AG09319 (cell line): ENCODE measurements at regions not wholly inside any gene's neighbourhood (a gene's known extent, or its start where the extent isn't known, plus 50 kb on each side); places are given as distances from the start of the nearest gene placed in this dataset.
"Not testable (repeated sequence)": the region's sequence is repeated elsewhere in the genome, so short reads cannot be mapped to it uniquely, and the experiment has no call there.

Experiments used
- DNase-seq: peaks from one replicate; pipeline ENCODE4 v3.0.0-alpha.2; 2010; ENCODE audit warnings: low read depth; ENCODE audit errors: extremely low read depth
- CTCF ChIP-seq: IDR thresholded peaks from 2 replicates; pipeline ENCODE4 v1.5.1; 2011; ENCODE audit warnings: low read depth, mild to moderate bottlenecking, inconsistent platforms, low read length, moderate library complexity

GRCh38 chr9:75683591-75683990, 206.9 kb upstream of the PCSK5 start:
- no peak for TF ChIP-seq CTCF
- no peak for DNase-seq

- DNase-seq = no peak
Observed at GRCh38 chr9:75685062-75685461, 205.4 kb upstream of the PCSK5 start.

GRCh38 chr9:75687359-75687953, 203.0 kb upstream of the PCSK5 start:
- DNase-seq = no peak
- TF ChIP-seq CTCF = no peak

More at GRCh38 chr9:75685062-75685461, 205.4 kb upstream of the PCSK5 start:
- no peak for TF ChIP-seq CTCF

GRCh38 chr9:75690551-75690950, 199.9 kb upstream of the PCSK5 start:
- not testable (repeated sequence) for DNase-seq

- DNase-seq = no peak
- TF ChIP-seq CTCF = no peak
Observed at GRCh38 chr9:75691408-75691807, 199.1 kb upstream of the PCSK5 start.

- DNase-seq = no peak
- no peak for TF ChIP-seq CTCF
Observed at GRCh38 chr9:75692309-75692708, 198.2 kb upstream of the PCSK5 start.

- no peak for TF ChIP-seq CTCF
- no peak for DNase-seq
Observed at GRCh38 chr9:75695921-75696320, 194.6 kb upstream of the PCSK5 start.

- no peak for DNase-seq
- TF ChIP-seq CTCF = no peak
Observed at GRCh38 chr9:75699017-75699416, 191.5 kb upstream of the PCSK5 start.
